A673 (cell line): ENCODE measurements at regions not wholly inside any gene's neighbourhood (a gene's known extent, or its start where the extent isn't known, plus 50 kb on each side); places are given as distances from the start of the nearest gene placed in this dataset.

ENCODE experiments used
- EZH2 ChIP-seq: fragments of 200-600 bp; sonication (generic); IDR thresholded peaks from 2 replicates; pipeline ENCODE4 v1.6.1; 2017; ENCODE audit warnings: borderline replicate concordance, low read depth, mild to moderate bottlenecking, mixed read lengths, antibody characterized with exemption, low read length; ENCODE audit not compliant: poor library complexity, severe bottlenecking
- TF ChIP-seq, protein P1 (sequence below): fragments of 300-800, 200-600 bp; sonication (generic); conservative IDR thresholded peaks from 2 replicates; pipeline ENCODE4 v1.5.1; 2017; ENCODE audit warnings: low read depth, mild to moderate bottlenecking, antibody characterized with exemption, low read length, moderate library complexity, mixed read lengths

DNA sequence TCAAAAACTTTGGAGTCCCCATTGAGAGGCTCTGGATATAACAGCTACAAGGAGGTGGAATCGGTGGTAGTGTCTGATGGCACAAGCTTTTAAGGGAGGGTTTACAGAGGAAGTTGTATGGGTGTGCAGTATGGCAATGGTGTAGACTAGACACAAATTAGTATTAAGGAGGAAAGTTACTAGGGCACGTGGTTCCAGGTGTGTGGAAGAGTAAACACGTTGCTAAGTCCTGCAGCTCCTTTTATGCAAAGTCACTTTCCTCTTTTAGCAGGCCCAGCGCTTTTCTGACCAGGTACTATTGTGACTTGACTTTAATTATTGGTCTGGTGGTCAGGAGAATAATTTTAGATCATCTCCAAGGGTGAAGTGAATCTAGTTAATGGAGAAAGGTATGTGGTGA lies 287.5 kb upstream of the B3GALT2 start:
- TF ChIP-seq, protein P1, sequence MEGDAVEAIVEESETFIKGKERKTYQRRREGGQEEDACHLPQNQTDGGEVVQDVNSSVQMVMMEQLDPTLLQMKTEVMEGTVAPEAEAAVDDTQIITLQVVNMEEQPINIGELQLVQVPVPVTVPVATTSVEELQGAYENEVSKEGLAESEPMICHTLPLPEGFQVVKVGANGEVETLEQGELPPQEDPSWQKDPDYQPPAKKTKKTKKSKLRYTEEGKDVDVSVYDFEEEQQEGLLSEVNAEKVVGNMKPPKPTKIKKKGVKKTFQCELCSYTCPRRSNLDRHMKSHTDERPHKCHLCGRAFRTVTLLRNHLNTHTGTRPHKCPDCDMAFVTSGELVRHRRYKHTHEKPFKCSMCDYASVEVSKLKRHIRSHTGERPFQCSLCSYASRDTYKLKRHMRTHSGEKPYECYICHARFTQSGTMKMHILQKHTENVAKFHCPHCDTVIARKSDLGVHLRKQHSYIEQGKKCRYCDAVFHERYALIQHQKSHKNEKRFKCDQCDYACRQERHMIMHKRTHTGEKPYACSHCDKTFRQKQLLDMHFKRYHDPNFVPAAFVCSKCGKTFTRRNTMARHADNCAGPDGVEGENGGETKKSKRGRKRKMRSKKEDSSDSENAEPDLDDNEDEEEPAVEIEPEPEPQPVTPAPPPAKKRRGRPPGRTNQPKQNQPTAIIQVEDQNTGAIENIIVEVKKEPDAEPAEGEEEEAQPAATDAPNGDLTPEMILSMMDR: no peak
- TF ChIP-seq EZH2: no peak
